ENCODE measurements at regions not wholly inside any gene's neighbourhood (a gene's known extent, or its start where the extent isn't known, plus 50 kb on each side); places are given as distances from the start of the nearest gene placed in this dataset.

- TF ChIP-seq CTCF (IDR thresholded peaks at IDR 0.05) (no peak), ZFX (IDR thresholded peaks at IDR 0.05; ENCODE audit: borderline replicate concordance) (no peak)
- H3K27ac ChIP-seq, result no peak overlapping the region
These were observed 585.6 kb upstream of the ZNF717 start for GRCh38 chr3:76370749-76371520.

GRCh38 chr3:76372497-76372896 is 587.1 kb upstream of the ZNF717 start:
- TF ChIP-seq CTCF (IDR thresholded peaks at IDR 0.05) (no peak), ZFX (IDR thresholded peaks at IDR 0.05; ENCODE audit: borderline replicate concordance) (no peak)
- H3K27ac ChIP-seq, result no peak overlapping the region

- no peak overlapping the region for H3K27ac ChIP-seq
- TF ChIP-seq CTCF (IDR thresholded peaks at IDR 0.05), result no peak
- no peak for TF ChIP-seq ZFX (IDR thresholded peaks at IDR 0.05; ENCODE audit: borderline replicate concordance)
These were observed 591.7 kb upstream of the ZNF717 start for GRCh38 chr3:76377074-76377473.

- H3K27ac ChIP-seq, result no peak overlapping the region
- TF ChIP-seq ZFX (IDR thresholded peaks at IDR 0.05; ENCODE audit: borderline replicate concordance) (no peak), CTCF (IDR thresholded peaks at IDR 0.05) (no peak)
These were observed 593.4 kb upstream of the ZNF717 start for GRCh38 chr3:76378789-76379188.

- no peak overlapping the region for H3K27ac ChIP-seq
- TF ChIP-seq ZFX (IDR thresholded peaks at IDR 0.05; ENCODE audit: borderline replicate concordance) (no peak), CTCF (IDR thresholded peaks at IDR 0.05) (no peak)
These were observed 598.4 kb upstream of the ZNF717 start for GRCh38 chr3:76383781-76384180.

- no peak overlapping the region for H3K27ac ChIP-seq
- TF ChIP-seq ZFX (IDR thresholded peaks at IDR 0.05; ENCODE audit: borderline replicate concordance) (no peak), CTCF (IDR thresholded peaks at IDR 0.05) (no peak)
These were observed 601.7 kb upstream of the ZNF717 start for GRCh38 chr3:76387000-76387399.

- H3K27ac ChIP-seq, result no peak overlapping the region
- no peak for TF ChIP-seq ZFX (IDR thresholded peaks at IDR 0.05; ENCODE audit: borderline replicate concordance)
- no peak for TF ChIP-seq CTCF (IDR thresholded peaks at IDR 0.05)
These were observed 614.8 kb upstream of the ZNF717 start for GRCh38 chr3:76400141-76400540.
